Stimulated activated CD8-positive, alpha-beta memory T cell treated with anti-CD3 and anti-CD28 coated beads, Interleukin-4, amount 100 ng/mL, for 48 hours (primary cell): ENCODE measurements at regions not wholly inside any gene's neighbourhood (a gene's known extent, or its start where the extent isn't known, plus 50 kb on each side); places are given as distances from the start of the nearest gene placed in this dataset.
"Not testable (repeated sequence)": the region's sequence is repeated elsewhere in the genome, so short reads cannot be mapped to it uniquely, and the experiment has no call there.

Source experiments
- DNase-seq: peaks from one replicate; pipeline ENCODE4 v3.0.0-alpha.2; 2020

GRCh38 chrX:43423876-43424275 lies 232.2 kb upstream of the MAOA start:
- DNase-seq: no peak

- no peak for DNase-seq
These were observed 219.6 kb upstream of the MAOA start for GRCh38 chrX:43436517-43436916.

GRCh38 chrX:43446752-43447151 lies 209.3 kb upstream of the MAOA start:
- DNase-seq: no peak

GRCh38 chrX:43448688-43449087 lies 207.4 kb upstream of the MAOA start:
- no peak for DNase-seq

- DNase-seq: no peak
These were observed 205.7 kb upstream of the MAOA start for GRCh38 chrX:43450355-43450754.

GRCh38 chrX:43451976-43452686 lies 204.0 kb upstream of the MAOA start:
- DNase-seq: not testable (repeated sequence)

- no peak for DNase-seq
These were observed 200.0 kb upstream of the MAOA start for GRCh38 chrX:43456063-43456462.

GRCh38 chrX:43456906-43457305 lies 199.2 kb upstream of the MAOA start:
- DNase-seq: no peak

- no peak for DNase-seq
These were observed 188.4 kb upstream of the MAOA start for GRCh38 chrX:43467608-43468234.

GRCh38 chrX:43469391-43470054 lies 186.6 kb upstream of the MAOA start:
- DNase-seq: no peak

- no peak for DNase-seq
These were observed 181.8 kb upstream of the MAOA start for GRCh38 chrX:43474321-43474720.

- DNase-seq: no peak
These were observed 177.0 kb upstream of the MAOA start for GRCh38 chrX:43479070-43479469.

- DNase-seq: no peak
These were observed 176.2 kb upstream of the MAOA start for GRCh38 chrX:43479850-43480249.

GRCh38 chrX:43481576-43481975 lies 174.5 kb upstream of the MAOA start:
- no peak for DNase-seq

GRCh38 chrX:43493756-43494155 lies 162.3 kb upstream of the MAOA start:
- no peak for DNase-seq

GRCh38 chrX:43500246-43500645 lies 155.9 kb upstream of the MAOA start:
- DNase-seq: no peak

- no peak for DNase-seq
These were observed 155.0 kb upstream of the MAOA start for GRCh38 chrX:43500996-43501694.

GRCh38 chrX:43504394-43504793 lies 151.7 kb upstream of the MAOA start:
- DNase-seq: no peak

GRCh38 chrX:43505769-43506168 lies 150.3 kb upstream of the MAOA start:
- no peak for DNase-seq

GRCh38 chrX:43508694-43509093 lies 147.4 kb upstream of the MAOA start:
- DNase-seq: no peak

GRCh38 chrX:43510209-43510608 lies 145.9 kb upstream of the MAOA start:
- no peak for DNase-seq

- no peak for DNase-seq
These were observed 143.0 kb upstream of the MAOA start for GRCh38 chrX:43513085-43513484.

- no peak for DNase-seq
These were observed 141.3 kb upstream of the MAOA start for GRCh38 chrX:43514820-43515219.

- DNase-seq: no peak
These were observed 133.5 kb upstream of the MAOA start for GRCh38 chrX:43522582-43522981.
